HFFc6 (cell line): ENCODE measurements at regions not wholly inside any gene's neighbourhood (a gene's known extent, or its start where the extent isn't known, plus 50 kb on each side); places are given as distances from the start of the nearest gene placed in this dataset.
"Not testable (repeated sequence)": the region's sequence is repeated elsewhere in the genome, so short reads cannot be mapped to it uniquely, and the experiment has no call there.

Source experiments
- DNase-seq: peaks from one replicate; pipeline ENCODE4 v3.0.0-alpha.2; 2018
- H3K27ac Mint-ChIP-seq: 2 replicates; pipeline ENCODE4 v1.8.0; 2020; ENCODE audit warnings: mild to moderate bottlenecking, mixed read lengths
- H3K27me3 Mint-ChIP-seq: 2 replicates; pipeline ENCODE4 v1.8.0; 2021; ENCODE audit warnings: mild to moderate bottlenecking, moderate library complexity, mixed read lengths; ENCODE audit not compliant: insufficient read depth
- H3K36me3 Mint-ChIP-seq: 2 replicates; pipeline ENCODE4 v1.8.0; 2021; ENCODE audit warnings: low read depth, mixed read lengths
- H3K4me1 Mint-ChIP-seq: 2 replicates; pipeline ENCODE4 v1.8.0; 2020; ENCODE audit warnings: low read depth, mixed read lengths
- H3K4me3 Mint-ChIP-seq: 2 replicates; pipeline ENCODE4 v1.8.0; 2020; ENCODE audit warnings: mild to moderate bottlenecking, moderate library complexity, mixed read lengths
- H3K9me3 Mint-ChIP-seq: 2 replicates; pipeline ENCODE4 v1.8.0; 2020; ENCODE audit warnings: mild to moderate bottlenecking, mixed read lengths
- CTCF ChIP-seq: fragments of 200-600 bp; sonication (generic); IDR thresholded peaks from 2 replicates; pipeline ENCODE4 v1.5.0; 2021; ENCODE audit warnings: antibody characterized with exemption, mild to moderate bottlenecking

- no peak overlapping the region for H3K4me3 Mint-ChIP-seq
- no peaks in the 10 kb centered on the region for H3K4me1 Mint-ChIP-seq
- H3K9me3 Mint-ChIP-seq: no peaks in the 10 kb centered on the region
- no peaks in the 10 kb centered on the region for H3K36me3 Mint-ChIP-seq
- H3K27me3 Mint-ChIP-seq: peaks cover 2% of the 10 kb centered on the region
- no peak overlapping the region for H3K27ac Mint-ChIP-seq
- no peak for TF ChIP-seq CTCF
- DNase-seq: no peak
These were observed 59.7 kb upstream of the WDR44 start for GRCh38 chrX:118286066-118286762.

GRCh38 chrX:118295818-118296217 lies 50.1 kb upstream of the WDR44 start:
- not testable (repeated sequence) for DNase-seq, H3K9me3 Mint-ChIP-seq, H3K36me3 Mint-ChIP-seq, H3K27ac Mint-ChIP-seq, H3K4me3 Mint-ChIP-seq, H3K27me3 Mint-ChIP-seq, H3K4me1 Mint-ChIP-seq
